ENCODE measurements at regions not wholly inside any gene's neighbourhood (a gene's known extent, or its start where the extent isn't known, plus 50 kb on each side); places are given as distances from the start of the nearest gene placed in this dataset.

DNA sequence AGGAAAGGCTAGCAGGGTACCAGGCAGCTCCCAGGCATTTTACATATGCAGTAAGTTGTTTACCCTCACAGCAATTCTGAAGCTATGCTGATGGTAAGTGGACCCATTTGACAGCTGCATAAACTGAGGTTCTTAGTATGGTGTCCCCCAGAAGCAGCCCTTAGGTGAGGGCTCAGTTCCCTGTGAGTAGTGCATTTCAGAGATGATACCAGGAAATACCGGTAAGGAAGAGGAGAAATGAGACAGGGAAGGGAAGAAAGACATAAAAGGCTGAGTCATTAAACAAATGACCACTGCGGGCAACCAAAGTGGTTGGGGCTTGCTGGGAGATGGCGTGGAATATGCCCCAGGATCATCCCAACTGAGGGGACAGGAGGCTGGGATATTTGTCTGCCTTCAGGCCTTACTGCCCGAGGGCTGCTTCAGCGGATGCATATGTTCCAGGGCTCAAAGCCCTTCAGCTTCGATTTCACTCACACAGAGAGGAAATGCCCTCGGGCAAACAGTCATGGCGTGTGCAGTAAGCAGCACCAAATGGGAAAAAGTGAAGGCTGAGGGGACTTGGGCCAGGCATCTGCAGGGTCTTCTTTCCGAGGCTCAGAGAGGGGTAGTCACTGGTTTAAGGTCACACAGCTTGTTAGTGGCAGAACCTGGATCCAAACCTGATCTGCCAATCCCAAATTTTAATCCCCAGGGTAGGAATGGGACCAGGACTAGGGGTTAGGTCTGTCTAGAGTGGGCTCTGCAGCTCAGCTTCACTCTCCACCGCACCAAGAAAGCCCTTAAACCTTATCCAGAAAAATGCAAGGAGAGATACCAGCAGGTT lies 133.7 kb upstream of the RUNX3 start:
- H3K27ac Mint-ChIP-seq, result no peak overlapping the region
- H3K9me3 Mint-ChIP-seq, result no peaks in the 10 kb centered on the region
- no peak overlapping the region for H3K4me3 Mint-ChIP-seq
- H3K4me1 Mint-ChIP-seq, result peaks cover 16% of the 10 kb centered on the region
- no peak for ATAC-seq (ENCODE audit: low read depth)
- no peak for DNase-seq
- POLR2A ChIA-PET, result no interaction called here
- peaks cover 12% of the 10 kb centered on the region for H3K27me3 Mint-ChIP-seq
- no peaks in the 10 kb centered on the region for H3K36me3 Mint-ChIP-seq

DNA sequence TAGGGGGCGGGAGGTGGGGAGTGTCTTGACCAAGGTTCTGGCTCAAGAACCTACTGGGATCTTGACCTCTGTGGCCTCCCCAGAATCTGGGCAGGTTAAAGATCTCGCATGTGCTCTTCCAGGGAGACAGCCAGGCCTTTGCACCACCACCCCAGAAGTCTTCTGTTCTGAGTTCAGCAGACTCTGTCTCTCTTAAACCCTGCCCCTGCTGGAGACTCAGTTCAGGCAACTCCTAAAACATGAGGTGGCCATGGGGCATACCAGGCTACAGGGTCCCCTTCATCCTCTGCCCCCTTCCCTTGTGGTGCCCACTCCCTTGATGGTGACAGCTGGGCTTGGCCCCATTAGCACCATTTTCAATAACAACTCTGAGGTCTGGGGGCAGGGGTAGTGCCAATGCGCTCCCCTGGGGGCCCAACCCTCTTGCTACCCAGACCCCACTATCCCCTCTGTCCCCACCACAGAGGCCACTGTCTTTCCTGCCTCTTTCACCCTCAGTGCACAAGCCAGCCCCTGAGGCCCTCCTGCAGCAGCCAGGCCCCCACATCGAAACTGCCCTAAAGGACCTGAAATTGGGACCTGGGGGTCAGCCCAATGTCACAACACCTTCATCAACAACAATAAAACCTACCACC lies 132.7 kb upstream of the RUNX3 start:
- Mint-ChIP-seq H3K27ac (no peak overlapping the region), H3K36me3 (no peaks in the 10 kb centered on the region), H3K4me3 (no peak overlapping the region), H3K4me1 (peaks cover 16% of the 10 kb centered on the region), H3K27me3 (peaks cover 13% of the 10 kb centered on the region), H3K9me3 (no peaks in the 10 kb centered on the region)
- ATAC-seq (ENCODE audit: low read depth) (no peak), DNase-seq (no peak)
- POLR2A ChIA-PET, result no interaction called here

DNA sequence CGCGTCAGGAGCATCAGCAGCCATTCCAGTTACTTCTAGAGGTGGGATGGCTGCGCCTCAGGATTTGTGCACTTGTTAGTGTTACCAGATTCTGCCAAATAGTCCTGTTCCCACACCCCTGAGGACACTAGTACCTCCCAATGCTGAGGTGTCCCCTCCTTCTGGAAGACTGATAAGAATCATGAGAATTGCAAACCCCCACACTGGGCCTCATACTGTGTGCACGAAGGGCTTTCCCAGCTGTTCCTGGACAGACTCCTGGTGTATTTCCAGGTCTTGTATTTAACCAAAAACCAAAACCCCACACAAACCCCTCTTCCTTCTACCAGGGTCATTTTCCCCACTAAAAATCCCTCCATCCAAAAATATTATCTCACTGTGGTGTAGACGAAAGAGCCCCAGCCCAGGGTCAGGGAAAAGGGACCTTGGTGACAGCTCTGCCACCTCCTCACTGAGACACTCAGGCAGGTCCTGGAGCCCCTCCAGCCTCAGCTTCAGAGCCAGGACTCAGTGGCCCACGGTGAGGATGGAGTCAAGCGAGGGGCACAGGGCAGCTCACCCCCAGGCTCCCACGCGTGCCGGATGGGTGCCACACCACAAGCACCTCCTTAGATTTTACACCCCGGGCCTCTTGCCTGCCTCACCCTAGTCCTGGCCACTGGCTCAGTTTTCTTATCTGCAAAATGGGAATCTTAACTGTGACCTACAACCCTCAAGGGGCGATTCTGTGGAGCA lies 131.4 kb upstream of the RUNX3 start:
- no peaks in the 10 kb centered on the region for H3K36me3 Mint-ChIP-seq
- POLR2A ChIA-PET, result no interaction called here
- ATAC-seq (ENCODE audit: low read depth), result no peak
- H3K9me3 Mint-ChIP-seq, result no peaks in the 10 kb centered on the region
- peaks cover 20% of the 10 kb centered on the region for H3K27me3 Mint-ChIP-seq
- peaks cover 16% of the 10 kb centered on the region for H3K4me1 Mint-ChIP-seq
- no peak overlapping the region for H3K4me3 Mint-ChIP-seq
- DNase-seq, result no peak
- no peak overlapping the region for H3K27ac Mint-ChIP-seq

DNA sequence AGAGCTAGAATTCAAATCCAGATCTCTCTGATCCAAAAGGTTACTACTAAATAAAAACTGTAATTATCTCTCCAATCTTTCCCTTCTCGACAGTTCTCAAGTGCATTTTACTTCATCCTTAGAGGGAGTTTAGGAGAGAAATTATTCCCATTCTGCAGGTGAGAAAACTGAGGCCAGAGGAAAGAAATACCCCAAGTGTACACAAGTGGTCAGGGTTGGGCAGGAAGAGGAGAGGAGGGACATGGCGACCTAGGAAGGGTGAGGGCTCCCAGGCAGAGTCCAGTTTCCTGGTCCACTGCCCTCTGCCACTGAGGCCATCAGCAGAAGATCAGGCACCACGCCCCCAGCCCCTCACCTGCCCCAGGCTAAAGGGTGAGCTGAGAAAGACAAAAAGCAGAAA lies 127.1 kb upstream of the RUNX3 start:
- H3K27ac Mint-ChIP-seq, result no peak overlapping the region
- DNase-seq (no peak), ATAC-seq (ENCODE audit: low read depth) (no peak)
- peaks cover 31% of the 10 kb centered on the region for H3K27me3 Mint-ChIP-seq
- H3K4me1 Mint-ChIP-seq, result no peaks in the 10 kb centered on the region
- POLR2A ChIA-PET, result no interaction called here
- no peaks in the 10 kb centered on the region for H3K36me3 Mint-ChIP-seq
- H3K9me3 Mint-ChIP-seq, result no peaks in the 10 kb centered on the region
- H3K4me3 Mint-ChIP-seq, result no peak overlapping the region

DNA sequence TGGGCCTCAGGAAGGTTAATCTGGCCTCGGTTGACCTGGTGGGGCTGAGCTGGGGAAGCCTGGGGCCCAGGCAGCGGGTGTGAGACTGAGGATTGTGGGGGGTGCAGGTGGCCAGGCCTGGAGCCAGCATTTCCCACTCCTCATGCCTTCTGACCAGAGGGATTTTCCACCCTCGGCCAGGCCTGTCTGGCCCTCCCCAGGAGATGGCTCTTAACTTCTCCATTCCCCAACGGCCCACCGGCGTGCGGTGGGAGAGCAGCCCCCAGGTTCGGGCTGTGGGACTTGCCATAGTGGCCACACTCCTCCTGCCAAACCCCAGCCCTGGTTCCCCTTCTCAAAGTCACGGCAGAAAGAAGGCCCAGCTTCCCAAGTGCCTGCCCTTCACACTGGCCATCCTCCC lies 126.5 kb upstream of the RUNX3 start:
- DNase-seq, result no peak
- Mint-ChIP-seq H3K9me3 (no peaks in the 10 kb centered on the region), H3K4me3 (no peak overlapping the region), H3K4me1 (no peaks in the 10 kb centered on the region), H3K27ac (no peak overlapping the region), H3K27me3 (peaks cover 33% of the 10 kb centered on the region), H3K36me3 (no peaks in the 10 kb centered on the region)
- ATAC-seq (ENCODE audit: low read depth), result no peak
- POLR2A ChIA-PET, result no interaction called here

DNA sequence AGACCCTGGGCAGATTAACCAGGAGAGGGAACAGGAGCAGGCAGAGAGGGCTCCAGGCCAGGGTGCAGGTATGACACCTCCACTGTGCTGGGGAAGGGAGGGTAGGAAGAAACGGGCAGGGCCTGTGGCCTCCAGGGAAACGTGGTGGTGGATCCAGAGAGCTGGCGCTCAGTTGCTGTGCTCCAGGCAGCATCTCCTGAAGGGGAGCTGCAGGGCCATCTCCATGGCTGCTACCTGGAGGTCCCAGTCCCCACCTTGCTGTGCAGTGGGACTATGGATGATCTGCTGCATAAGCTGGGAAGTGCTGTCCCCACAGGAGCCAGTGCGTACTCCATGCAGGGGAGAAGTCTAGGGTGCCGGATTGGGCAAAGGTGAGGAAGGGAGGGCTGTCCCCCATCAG lies 125.9 kb upstream of the RUNX3 start:
- H3K36me3 Mint-ChIP-seq, result no peaks in the 10 kb centered on the region
- no peaks in the 10 kb centered on the region for H3K9me3 Mint-ChIP-seq
- POLR2A ChIA-PET, result no interaction called here
- no peak for ATAC-seq (ENCODE audit: low read depth)
- no peaks in the 10 kb centered on the region for H3K4me1 Mint-ChIP-seq
- peaks cover 36% of the 10 kb centered on the region for H3K27me3 Mint-ChIP-seq
- DNase-seq, result no peak
- no peak overlapping the region for H3K4me3 Mint-ChIP-seq
- no peak overlapping the region for H3K27ac Mint-ChIP-seq

DNA sequence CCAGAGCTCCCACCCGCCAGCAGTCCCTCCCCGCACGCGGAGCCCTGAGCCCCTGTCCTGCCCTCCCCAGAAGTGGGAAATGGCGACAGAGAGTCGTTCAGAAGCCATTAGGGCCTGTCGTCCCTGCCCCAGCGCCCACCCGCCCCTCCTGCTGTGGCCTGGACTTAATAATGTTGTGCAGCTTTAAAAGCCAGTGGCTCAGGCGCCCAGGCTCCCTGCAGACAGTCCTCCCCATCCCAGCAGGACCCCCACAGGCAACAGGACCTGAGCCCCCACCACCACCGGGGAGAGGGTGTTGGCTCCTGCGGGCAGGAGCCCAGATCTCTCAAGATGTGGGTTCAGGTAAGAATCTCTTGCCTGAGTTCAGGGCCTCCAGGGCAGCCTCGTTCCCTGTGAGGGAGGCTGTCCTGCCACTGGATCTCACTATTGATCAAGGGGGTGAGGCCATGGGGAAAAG lies 125.3 kb upstream of the RUNX3 start:
- POLR2A ChIA-PET, result no interaction called here

DNA sequence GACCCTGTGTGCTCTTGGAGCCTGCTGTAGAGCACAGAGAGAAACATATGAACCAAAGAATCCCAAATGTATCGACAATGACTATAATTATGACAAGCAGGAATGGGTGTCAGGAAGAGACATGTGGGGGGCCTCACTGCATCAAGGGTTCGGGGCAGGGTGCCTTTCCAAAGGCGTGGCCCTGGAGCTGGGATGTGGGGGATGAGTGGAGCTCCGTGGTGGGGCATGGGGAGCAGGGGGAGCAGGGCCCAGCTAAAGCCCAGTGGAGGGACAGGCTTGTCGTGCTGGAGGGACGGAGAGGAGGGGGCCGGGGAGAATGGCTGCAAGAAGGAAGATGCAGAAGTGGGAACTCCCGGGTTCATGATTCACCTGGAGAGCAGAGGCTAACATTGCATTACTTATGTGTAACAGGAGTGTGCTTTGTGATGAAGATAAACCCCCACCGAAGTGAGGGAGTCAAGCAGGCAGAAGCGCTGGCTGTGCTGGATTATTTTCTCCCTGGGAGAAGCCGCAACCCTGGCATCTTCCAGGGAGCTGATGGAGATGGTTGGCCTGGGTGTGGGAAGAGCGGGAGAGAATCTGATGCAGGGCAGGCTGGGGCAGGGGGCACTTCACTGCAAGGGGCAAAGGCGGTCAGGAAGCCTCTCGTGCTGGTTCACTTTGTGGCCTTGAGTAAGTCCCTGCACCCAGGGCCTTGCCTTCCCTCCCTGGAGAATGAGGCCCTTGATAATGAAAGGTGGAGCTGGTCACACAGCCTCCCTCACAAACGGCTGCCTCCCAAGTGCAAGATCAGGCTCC lies 124.6 kb upstream of the RUNX3 start:
- H3K36me3 Mint-ChIP-seq, result no peaks in the 10 kb centered on the region
- POLR2A ChIA-PET, result interaction anchor here (0.6 kb wide), 1 partner anchor 124 kb away, joined by 3 read pairs; the partner anchor contains the start of gene RUNX3
- no peak overlapping the region for H3K27ac Mint-ChIP-seq
- no peak overlapping the region for H3K4me3 Mint-ChIP-seq
- H3K4me1 Mint-ChIP-seq, result no peaks in the 10 kb centered on the region
- peaks cover 39% of the 10 kb centered on the region for H3K27me3 Mint-ChIP-seq
- DNase-seq (no peak), ATAC-seq (ENCODE audit: low read depth) (no peak)
- no peaks in the 10 kb centered on the region for H3K9me3 Mint-ChIP-seq

More for the DNA sequence above, 125.3 kb upstream of the RUNX3 start:
- peaks cover 38% of the 10 kb centered on the region for H3K27me3 Mint-ChIP-seq
- ATAC-seq (ENCODE audit: low read depth) (no peak), DNase-seq (no peak)
- H3K9me3 Mint-ChIP-seq, result no peaks in the 10 kb centered on the region
- H3K4me1 Mint-ChIP-seq, result no peaks in the 10 kb centered on the region
- no peak overlapping the region for H3K4me3 Mint-ChIP-seq
- no peaks in the 10 kb centered on the region for H3K36me3 Mint-ChIP-seq
- no peak overlapping the region for H3K27ac Mint-ChIP-seq

DNA sequence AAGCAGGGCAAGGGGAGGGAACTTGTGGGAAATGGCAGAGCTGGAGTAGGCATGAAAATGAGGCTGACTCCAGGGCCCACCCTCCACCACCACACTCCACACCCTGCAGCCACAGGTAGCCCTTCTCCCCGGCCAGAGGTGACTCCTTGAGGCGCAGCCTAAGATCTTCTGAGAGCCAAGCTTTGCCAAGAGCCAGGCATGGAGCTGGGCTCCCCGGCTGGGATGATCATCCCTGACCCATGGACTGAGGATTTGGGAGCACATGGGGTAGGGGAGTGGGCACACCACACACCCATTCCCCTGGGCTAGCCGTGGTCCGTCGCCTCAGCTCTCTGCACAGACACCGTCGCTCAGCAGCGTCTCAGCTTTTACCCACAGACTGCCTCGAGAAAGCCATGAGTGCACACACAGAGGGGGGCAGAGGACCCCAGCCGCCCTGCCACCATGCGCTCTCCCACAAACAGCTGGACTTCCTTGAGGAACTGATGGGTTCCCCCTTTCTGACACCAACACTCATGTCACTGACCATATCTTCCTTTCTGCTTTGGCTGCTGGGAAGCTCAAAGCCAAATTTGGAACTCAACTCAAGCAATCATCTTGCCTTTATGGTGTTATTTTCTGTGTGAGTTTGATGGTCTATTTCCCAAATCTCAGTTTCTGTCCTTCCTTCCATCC lies 123.6 kb upstream of the RUNX3 start:
- H3K27ac Mint-ChIP-seq, result no peak overlapping the region
- DNase-seq (no peak), ATAC-seq (ENCODE audit: low read depth) (no peak)
- H3K36me3 Mint-ChIP-seq, result no peaks in the 10 kb centered on the region
- H3K27me3 Mint-ChIP-seq, result peaks cover 40% of the 10 kb centered on the region
- POLR2A ChIA-PET, result interaction anchor here (0.6 kb wide), 1 partner anchor 123 kb away, joined by 3 read pairs; the partner anchor contains the start of gene RUNX3
- no peaks in the 10 kb centered on the region for H3K9me3 Mint-ChIP-seq
- no peak overlapping the region for H3K4me3 Mint-ChIP-seq
- no peaks in the 10 kb centered on the region for H3K4me1 Mint-ChIP-seq

DNA sequence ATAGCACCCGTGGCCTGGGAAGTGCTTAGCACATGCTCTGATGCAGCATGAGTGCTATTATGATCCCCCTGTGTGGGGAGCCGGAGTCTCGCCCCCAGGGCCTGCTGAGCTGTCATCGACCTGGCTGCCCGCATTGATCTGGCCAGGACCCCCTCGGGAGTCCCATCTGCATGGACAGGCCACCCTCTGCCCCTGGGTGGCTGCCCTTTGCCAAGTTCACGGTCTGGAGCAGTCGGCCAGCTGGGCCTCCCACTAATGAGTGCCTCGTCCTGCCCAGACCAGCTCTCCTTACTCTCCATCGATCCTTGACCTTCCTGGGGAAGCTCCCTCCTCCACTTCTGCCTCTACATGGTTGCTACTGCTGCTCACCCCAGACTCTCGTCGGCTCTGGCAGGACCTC lies 121.8 kb upstream of the RUNX3 start:
- peaks cover 29% of the 10 kb centered on the region for H3K27me3 Mint-ChIP-seq
- POLR2A ChIA-PET, result no interaction called here
- H3K9me3 Mint-ChIP-seq, result no peaks in the 10 kb centered on the region
- no peaks in the 10 kb centered on the region for H3K4me1 Mint-ChIP-seq
- no peak overlapping the region for H3K27ac Mint-ChIP-seq
- no peak overlapping the region for H3K4me3 Mint-ChIP-seq
- H3K36me3 Mint-ChIP-seq, result no peaks in the 10 kb centered on the region
- DNase-seq (no peak), ATAC-seq (ENCODE audit: low read depth) (no peak)

DNA sequence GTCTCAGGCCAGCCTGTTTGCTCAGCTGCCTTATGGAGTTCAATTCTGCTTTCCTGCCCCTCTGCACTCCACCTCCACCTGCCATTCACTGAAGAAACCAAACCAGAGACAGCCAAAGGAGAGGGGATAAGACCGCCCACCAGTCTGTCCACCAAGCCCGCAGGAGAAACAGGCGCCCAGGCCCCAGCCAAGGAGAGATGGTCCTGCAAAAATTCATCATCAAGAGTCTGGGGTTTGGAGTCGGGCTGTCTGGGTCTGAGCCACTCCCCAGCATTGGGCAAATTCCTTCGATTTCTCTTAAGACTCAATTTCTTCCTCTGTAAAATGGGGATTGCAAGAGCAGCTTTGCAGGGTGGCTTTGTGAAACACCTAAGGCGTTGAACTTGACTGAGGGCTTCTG lies 121.4 kb upstream of the RUNX3 start:
- Mint-ChIP-seq H3K36me3 (no peaks in the 10 kb centered on the region), H3K9me3 (no peaks in the 10 kb centered on the region), H3K4me3 (no peak overlapping the region), H3K27me3 (peaks cover 29% of the 10 kb centered on the region), H3K4me1 (no peaks in the 10 kb centered on the region), H3K27ac (no peak overlapping the region)
- ATAC-seq (ENCODE audit: low read depth) (no peak), DNase-seq (no peak)
- POLR2A ChIA-PET, result no interaction called here

DNA sequence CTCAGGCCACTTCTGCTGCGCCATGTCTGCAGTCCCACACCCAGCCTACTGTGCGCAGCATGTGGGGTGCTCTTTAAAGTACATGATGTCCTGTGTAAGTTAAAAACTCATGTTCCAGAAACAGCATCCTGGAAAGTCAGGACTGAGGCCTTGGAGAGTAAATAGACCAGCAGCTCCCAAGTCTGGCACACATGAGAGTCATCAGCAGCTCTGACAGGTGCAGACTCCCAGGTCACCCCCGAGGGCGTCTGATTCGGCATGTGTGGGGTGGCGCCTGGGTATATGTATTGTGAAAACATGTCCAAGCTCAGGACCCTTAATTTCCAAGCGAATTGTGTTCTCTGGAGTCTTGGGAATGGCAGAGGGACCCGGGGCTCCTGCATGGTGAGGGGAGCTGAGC lies 120.1 kb upstream of the RUNX3 start:
- no peaks in the 10 kb centered on the region for H3K36me3 Mint-ChIP-seq
- H3K27me3 Mint-ChIP-seq, result peaks cover 27% of the 10 kb centered on the region
- no peak overlapping the region for H3K27ac Mint-ChIP-seq
- POLR2A ChIA-PET, result no interaction called here
- H3K9me3 Mint-ChIP-seq, result no peaks in the 10 kb centered on the region
- no peaks in the 10 kb centered on the region for H3K4me1 Mint-ChIP-seq
- no peak overlapping the region for H3K4me3 Mint-ChIP-seq
- no peak for ATAC-seq (ENCODE audit: low read depth)
- DNase-seq, result no peak

DNA sequence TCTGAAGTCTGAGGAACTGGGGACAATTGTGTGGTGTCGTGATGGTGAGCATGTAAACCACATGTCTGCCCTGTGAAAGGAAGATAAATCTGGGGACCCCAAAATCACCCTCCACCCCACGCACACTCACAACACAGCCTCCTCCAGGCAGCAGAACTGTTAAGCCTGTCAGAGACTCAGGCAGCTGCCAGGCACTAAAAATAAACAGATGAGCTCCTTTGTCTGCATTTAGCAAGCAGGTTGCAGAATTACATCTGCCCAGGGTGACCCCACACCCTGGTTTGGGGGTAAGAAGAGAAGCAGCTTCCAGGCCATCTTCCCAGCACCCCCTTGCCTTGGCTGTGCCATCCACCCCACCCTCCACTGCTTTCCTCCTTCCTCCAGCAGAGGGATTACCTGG lies 119.1 kb upstream of the RUNX3 start:
- Mint-ChIP-seq H3K36me3 (no peaks in the 10 kb centered on the region), H3K27ac (no peak overlapping the region), H3K4me3 (no peak overlapping the region), H3K4me1 (no peaks in the 10 kb centered on the region), H3K9me3 (no peaks in the 10 kb centered on the region), H3K27me3 (peaks cover 22% of the 10 kb centered on the region)
- DNase-seq, result no peak
- ATAC-seq (ENCODE audit: low read depth), result no peak
- POLR2A ChIA-PET, result interaction anchor here (0.7 kb wide), 1 partner anchor 27 kb away, joined by 3 read pairs; no protein-coding TSS in a partner anchor

Data from activated naive CD8-positive, alpha-beta T cell treated with anti-CD3 and anti-CD28 coated beads, Interleukin-2, amount 10 ng/mL, durations not matched to agents 7 days and 5 days (primary cell).